ENCODE measurements at regions not wholly inside any gene's neighbourhood (a gene's known extent, or its start where the extent isn't known, plus 50 kb on each side); places are given as distances from the start of the nearest gene placed in this dataset.

DNA sequence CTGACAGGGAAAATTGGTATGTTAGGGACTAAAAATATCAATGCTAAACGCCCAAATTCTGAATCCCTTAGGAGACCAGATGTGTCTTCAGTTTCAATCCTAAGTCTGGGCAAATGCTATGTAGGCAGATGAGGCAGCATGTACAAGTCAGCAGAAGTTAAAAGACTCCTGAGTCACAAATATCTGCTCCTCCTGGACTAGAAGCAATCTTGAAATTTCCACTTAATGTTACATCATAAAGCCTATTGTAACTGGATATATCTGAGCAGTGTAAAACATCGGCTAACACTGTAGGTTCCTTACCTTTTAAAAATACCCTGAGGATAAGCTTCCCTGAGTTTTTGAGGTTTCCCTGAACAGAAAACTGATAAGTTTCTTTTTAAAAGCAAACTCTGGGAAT lies 1087.6 kb upstream of the PIK3C3 start:
- no peak for DNase-seq
- no peaks in the 10 kb centered on the region for H3K9me3 ChIP-seq
- no peaks in the 10 kb centered on the region for H3K36me3 ChIP-seq
- TF ChIP-seq, protein P1, sequence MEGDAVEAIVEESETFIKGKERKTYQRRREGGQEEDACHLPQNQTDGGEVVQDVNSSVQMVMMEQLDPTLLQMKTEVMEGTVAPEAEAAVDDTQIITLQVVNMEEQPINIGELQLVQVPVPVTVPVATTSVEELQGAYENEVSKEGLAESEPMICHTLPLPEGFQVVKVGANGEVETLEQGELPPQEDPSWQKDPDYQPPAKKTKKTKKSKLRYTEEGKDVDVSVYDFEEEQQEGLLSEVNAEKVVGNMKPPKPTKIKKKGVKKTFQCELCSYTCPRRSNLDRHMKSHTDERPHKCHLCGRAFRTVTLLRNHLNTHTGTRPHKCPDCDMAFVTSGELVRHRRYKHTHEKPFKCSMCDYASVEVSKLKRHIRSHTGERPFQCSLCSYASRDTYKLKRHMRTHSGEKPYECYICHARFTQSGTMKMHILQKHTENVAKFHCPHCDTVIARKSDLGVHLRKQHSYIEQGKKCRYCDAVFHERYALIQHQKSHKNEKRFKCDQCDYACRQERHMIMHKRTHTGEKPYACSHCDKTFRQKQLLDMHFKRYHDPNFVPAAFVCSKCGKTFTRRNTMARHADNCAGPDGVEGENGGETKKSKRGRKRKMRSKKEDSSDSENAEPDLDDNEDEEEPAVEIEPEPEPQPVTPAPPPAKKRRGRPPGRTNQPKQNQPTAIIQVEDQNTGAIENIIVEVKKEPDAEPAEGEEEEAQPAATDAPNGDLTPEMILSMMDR (IDR thresholded peaks at IDR 0.05): no peak
- TF ChIP-seq POLR2A (IDR thresholded peaks at IDR 0.05): no peak
- no peaks in the 10 kb centered on the region for H3K27me3 ChIP-seq
- intact Hi-C loops (cut with DNase I): no loop called here
- H3K4me1 ChIP-seq: no peaks in the 10 kb centered on the region
- no peak overlapping the region for H3K4me3 ChIP-seq
- 72 to 82% (median 75%) methylated on average over 2 of the region's 2 CpGs for WGBS, 4 donors
- no peak for ATAC-seq
- H3K27ac ChIP-seq: no peak overlapping the region

DNA sequence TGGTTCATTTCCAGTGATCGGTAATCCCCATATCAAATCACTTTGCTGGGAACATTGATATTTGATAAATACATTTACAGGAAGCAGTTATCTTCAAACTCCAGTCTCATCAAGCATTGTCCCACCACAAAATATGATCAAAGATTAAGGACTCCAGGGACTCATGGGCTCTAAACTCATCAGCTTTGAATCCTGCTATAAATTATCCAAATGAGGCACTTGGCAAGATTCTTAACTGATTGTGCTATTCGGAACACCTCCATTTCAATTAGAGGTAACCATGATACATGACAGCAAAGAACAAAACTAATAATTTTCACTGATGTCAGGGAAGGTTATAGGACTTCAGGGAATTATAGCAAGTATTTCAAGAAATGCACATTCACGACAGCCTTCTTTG lies 1088.1 kb upstream of the PIK3C3 start:
- H3K9me3 ChIP-seq: no peaks in the 10 kb centered on the region
- DNase-seq: no peak
- TF ChIP-seq POLR2A (IDR thresholded peaks at IDR 0.05): no peak
- TF ChIP-seq, protein P1 (IDR thresholded peaks at IDR 0.05): no peak
- WGBS, 4 donors: 91 to 94% (median 91%) methylated on average over 3 of the region's 3 CpGs
- no peak overlapping the region for H3K4me3 ChIP-seq
- H3K36me3 ChIP-seq: no peaks in the 10 kb centered on the region
- no peaks in the 10 kb centered on the region for H3K27me3 ChIP-seq
- H3K27ac ChIP-seq: no peak overlapping the region
- no peaks in the 10 kb centered on the region for H3K4me1 ChIP-seq
- ATAC-seq: no peak
- intact Hi-C loops (cut with DNase I): no loop called here

DNA sequence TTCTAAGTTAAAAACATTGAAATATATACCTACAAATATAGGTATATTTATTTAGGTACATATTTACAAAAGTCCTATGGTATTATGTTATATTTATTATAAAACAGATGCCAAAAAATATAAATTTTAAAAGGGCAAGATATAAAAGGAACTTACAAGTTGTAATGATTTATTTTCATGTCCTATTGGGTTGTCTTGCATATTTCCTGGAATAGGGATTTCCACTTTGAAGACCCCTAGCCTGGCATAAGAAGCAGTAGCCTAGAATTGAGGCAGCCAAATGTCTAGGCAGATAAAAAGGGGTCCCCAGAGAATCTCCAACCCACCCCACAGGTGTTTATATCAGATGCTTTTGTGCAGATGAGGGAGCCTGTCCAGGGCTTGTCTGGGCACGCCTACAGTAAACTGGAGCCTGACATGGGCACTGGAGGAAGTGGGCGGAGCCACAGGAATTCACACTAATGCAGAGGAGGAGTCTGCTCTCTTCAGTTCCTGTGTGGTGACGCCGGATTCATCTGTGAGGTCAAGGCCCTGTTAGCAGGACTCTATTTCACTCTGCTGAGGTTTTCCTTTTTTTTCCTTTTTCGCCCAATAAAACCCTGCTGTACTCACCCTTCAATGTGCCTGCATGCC lies 1088.9 kb upstream of the PIK3C3 start:
- TF ChIP-seq, protein P1 (IDR thresholded peaks at IDR 0.05): no peak
- no peak for TF ChIP-seq POLR2A (IDR thresholded peaks at IDR 0.05)
- intact Hi-C loops (cut with DNase I): no loop called here
- Histone ChIP-seq H3K36me3 (no peaks in the 10 kb centered on the region), H3K4me1 (no peaks in the 10 kb centered on the region), H3K9me3 (no peaks in the 10 kb centered on the region), H3K27ac (no peak overlapping the region), H3K4me3 (no peak overlapping the region), H3K27me3 (no peaks in the 10 kb centered on the region)
- 80 to 91% (median 83%) methylated on average over 5 of the region's 5 CpGs for WGBS, 4 donors
- no peak for ATAC-seq
- peak in 1 of 5 donors; percentile 30 for DNase-seq

DNA sequence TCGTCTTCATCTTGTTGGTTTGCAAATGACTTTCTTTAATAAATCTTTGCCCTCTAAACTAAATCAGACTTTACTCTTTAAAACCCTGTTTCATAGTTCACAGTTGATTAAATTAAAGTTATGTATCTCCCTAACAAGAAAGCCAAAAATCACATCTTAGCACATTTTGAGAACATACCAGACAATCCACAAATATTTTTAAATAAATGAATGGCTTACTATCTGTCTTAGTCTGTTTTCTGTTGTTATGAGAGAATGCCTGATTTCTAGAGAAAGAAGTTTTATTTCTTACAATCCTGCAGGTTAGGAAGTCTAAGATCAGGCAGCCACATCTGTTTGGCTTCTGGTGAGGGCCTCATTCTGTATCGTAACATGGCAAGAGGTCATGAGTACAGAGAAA lies 1090.2 kb upstream of the PIK3C3 start:
- Histone ChIP-seq H3K4me3 (no peak overlapping the region), H3K27ac (no peak overlapping the region), H3K4me1 (no peaks in the 10 kb centered on the region), H3K36me3 (no peaks in the 10 kb centered on the region), H3K9me3 (no peaks in the 10 kb centered on the region), H3K27me3 (no peaks in the 10 kb centered on the region)
- TF ChIP-seq POLR2A (IDR thresholded peaks at IDR 0.05): no peak
- TF ChIP-seq, protein P1 (IDR thresholded peaks at IDR 0.05): no peak
- WGBS, 4 donors: 88 to 98% (median 94%) methylated on average over 2 of the region's 2 CpGs
- intact Hi-C loops (cut with DNase I): no loop called here
- DNase-seq: no peak
- no peak for ATAC-seq
